Hepatocyte (in vitro differentiated cells): ENCODE measurements at regions not wholly inside any gene's neighbourhood (a gene's known extent, or its start where the extent isn't known, plus 50 kb on each side); places are given as distances from the start of the nearest gene placed in this dataset.

Experiments
- DNase-seq: peaks from one replicate; pipeline ENCODE4 v3.0.0-alpha.2; 2016; ENCODE audit warnings: low spot score
- H2AFZ ChIP-seq: fragments of 200-600 bp; sonication (generic); 2 replicates; pipeline ENCODE4 v1.6.0; 2016; ENCODE audit warnings: antibody characterized with exemption, mild to moderate bottlenecking
- H3K27ac ChIP-seq: fragments of 200-600 bp; sonication (generic); 2 replicates; pipeline ENCODE4 v1.5.1; 2016; ENCODE audit warnings: mild to moderate bottlenecking
- H3K27me3 ChIP-seq: fragments of 200-600 bp; sonication (generic); 2 replicates; pipeline ENCODE4 v1.6.1; 2016
- H3K36me3 ChIP-seq: fragments of 200-600 bp; sonication (generic); replicated peaks from 2 replicates; pipeline ENCODE4 v1.5.1; 2016; ENCODE audit warnings: low read depth; ENCODE audit not compliant: insufficient read depth
- H3K4me1 ChIP-seq: fragments of 200-600 bp; sonication (generic); 2 replicates; pipeline ENCODE4 v1.5.1; 2016; ENCODE audit warnings: mild to moderate bottlenecking, moderate library complexity; ENCODE audit not compliant: insufficient read depth
- H3K4me2 ChIP-seq: fragments of 200-600 bp; sonication (generic); 2 replicates; pipeline ENCODE4 v1.6.0; 2016
- H3K4me3 ChIP-seq: fragments of 200-600 bp; sonication (generic); 2 replicates; pipeline ENCODE4 v1.5.1; 2016; ENCODE audit warnings: mild to moderate bottlenecking
- H3K79me2 ChIP-seq: fragments of 200-600 bp; sonication (generic); 2 replicates; pipeline ENCODE4 v1.6.0; 2017; ENCODE audit warnings: mild to moderate bottlenecking
- H3K9me2 ChIP-seq: fragments of 200-600 bp; sonication (generic); replicated peaks from 2 replicates; pipeline ENCODE4 v1.6.0; 2017; ENCODE audit warnings: mild to moderate bottlenecking; ENCODE audit not compliant: insufficient read depth
- H3K9me3 ChIP-seq: fragments of 200-600 bp; sonication (generic); 2 replicates; pipeline ENCODE4 v1.5.1; 2016; ENCODE audit warnings: low read depth, mild to moderate bottlenecking
- H4K20me1 ChIP-seq: fragments of 200-600 bp; sonication (generic); 2 replicates; pipeline ENCODE4 v1.6.0; 2016; ENCODE audit warnings: mild to moderate bottlenecking; ENCODE audit not compliant: insufficient read depth, poor library complexity, severe bottlenecking
- EZH2 ChIP-seq: fragments of 200-600 bp; sonication (generic); IDR thresholded peaks from 2 replicates; pipeline ENCODE4 v1.6.1; 2016; ENCODE audit warnings: antibody characterized with exemption, mild to moderate bottlenecking, borderline replicate concordance
- EZH2phosphoT487 ChIP-seq: fragments of 200-600 bp; sonication (generic); IDR thresholded peaks from one replicate; pipeline ENCODE4 v1.6.1; 2018; ENCODE audit warnings: antibody characterized with exemption, mild to moderate bottlenecking, low read depth, moderate library complexity; ENCODE audit not compliant: unreplicated experiment, severe bottlenecking
- WGBS: methylation state at CpG from one replicate; pipeline ENCODE4 v1.1.6; 2016; ENCODE audit warnings: low lambda C conversion rate; ENCODE audit errors: missing lambda C conversion rate; 5-methylcytosine and 5-hydroxymethylcytosine counted together
- TF ChIP-seq, protein P1 (sequence below): fragments of 200-600 bp; sonication (generic); IDR thresholded peaks from 2 replicates; pipeline ENCODE4 v1.5.1; 2016; ENCODE audit warnings: antibody characterized with exemption, mild to moderate bottlenecking; ENCODE audit not compliant: poor library complexity

DNA sequence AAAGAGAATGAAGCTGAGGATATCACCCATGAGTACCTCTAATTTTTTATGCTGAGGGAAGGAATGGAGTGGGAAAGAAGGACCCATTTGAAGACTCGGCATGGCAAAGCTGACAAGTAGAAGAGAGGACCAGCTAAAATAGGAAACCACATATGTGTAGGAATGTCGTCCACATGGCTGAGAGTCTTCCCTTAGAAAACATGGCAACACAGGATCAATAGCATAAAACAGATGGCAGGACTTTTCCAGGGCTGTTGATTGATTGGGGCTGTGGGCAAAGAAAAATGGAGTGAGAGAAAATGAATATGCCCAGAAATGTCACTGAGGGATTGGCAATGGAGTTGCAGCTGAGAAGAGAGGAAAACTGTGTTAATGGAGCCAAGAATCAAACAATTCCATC is 76.2 kb upstream of the PRICKLE2 start:
- Histone ChIP-seq H3K4me3 (no peak overlapping the region), H3K27ac (no peak overlapping the region), H3K4me1 (no peaks in the 10 kb centered on the region), H4K20me1 (no peaks in the 10 kb centered on the region), H3K27me3 (no peaks in the 10 kb centered on the region), H2AFZ (no peak overlapping the region), H3K36me3 (no peaks in the 10 kb centered on the region), H3K9me3 (peaks cover 3% of the 10 kb centered on the region), H3K4me2 (no peak overlapping the region), H3K79me2 (no peaks in the 10 kb centered on the region), H3K9me2 (no peaks in the 10 kb centered on the region)
- WGBS: 90% methylated on average over 2 of the region's 2 CpGs
- TF ChIP-seq EZH2 (no peak), EZH2phosphoT487 (no peak)
- TF ChIP-seq, protein P1, sequence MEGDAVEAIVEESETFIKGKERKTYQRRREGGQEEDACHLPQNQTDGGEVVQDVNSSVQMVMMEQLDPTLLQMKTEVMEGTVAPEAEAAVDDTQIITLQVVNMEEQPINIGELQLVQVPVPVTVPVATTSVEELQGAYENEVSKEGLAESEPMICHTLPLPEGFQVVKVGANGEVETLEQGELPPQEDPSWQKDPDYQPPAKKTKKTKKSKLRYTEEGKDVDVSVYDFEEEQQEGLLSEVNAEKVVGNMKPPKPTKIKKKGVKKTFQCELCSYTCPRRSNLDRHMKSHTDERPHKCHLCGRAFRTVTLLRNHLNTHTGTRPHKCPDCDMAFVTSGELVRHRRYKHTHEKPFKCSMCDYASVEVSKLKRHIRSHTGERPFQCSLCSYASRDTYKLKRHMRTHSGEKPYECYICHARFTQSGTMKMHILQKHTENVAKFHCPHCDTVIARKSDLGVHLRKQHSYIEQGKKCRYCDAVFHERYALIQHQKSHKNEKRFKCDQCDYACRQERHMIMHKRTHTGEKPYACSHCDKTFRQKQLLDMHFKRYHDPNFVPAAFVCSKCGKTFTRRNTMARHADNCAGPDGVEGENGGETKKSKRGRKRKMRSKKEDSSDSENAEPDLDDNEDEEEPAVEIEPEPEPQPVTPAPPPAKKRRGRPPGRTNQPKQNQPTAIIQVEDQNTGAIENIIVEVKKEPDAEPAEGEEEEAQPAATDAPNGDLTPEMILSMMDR: no peak
- no peak for DNase-seq

DNA sequence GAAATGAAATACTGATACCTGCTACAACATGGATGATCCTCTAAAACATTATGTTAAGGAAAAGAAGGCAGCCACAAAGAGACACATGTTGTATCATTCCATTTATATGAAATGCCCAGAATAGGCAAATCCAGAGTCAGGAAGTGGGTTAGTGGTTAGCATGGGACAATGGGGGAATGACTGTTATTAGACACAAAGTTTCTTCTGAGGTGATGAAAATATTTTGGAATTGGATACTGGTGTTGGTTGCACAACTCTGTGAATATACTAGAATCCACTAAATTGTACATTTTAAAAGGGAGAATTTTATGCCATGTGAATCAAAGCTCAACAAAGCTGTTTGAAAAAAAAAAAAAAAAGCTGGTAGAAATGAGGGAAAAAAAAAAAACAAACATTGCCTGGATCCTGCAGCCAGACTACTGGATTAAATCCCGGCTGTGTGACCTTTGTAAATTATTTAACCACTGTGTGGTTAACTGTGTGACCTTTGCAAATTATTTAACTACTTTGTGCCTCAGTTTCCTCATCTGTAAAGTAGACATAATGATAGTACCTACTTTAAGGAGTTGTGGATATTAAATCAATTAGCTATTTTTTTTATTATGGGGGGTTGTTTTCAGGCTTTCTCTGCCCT is 75.6 kb upstream of the PRICKLE2 start:
- no peaks in the 10 kb centered on the region for H3K9me2 ChIP-seq
- no peak overlapping the region for H2AFZ ChIP-seq
- no peaks in the 10 kb centered on the region for H3K79me2 ChIP-seq
- no peaks in the 10 kb centered on the region for H3K4me1 ChIP-seq
- TF ChIP-seq EZH2phosphoT487 (no peak), EZH2 (no peak)
- TF ChIP-seq, protein P1: no peak
- no peaks in the 10 kb centered on the region for H3K36me3 ChIP-seq
- H4K20me1 ChIP-seq: no peaks in the 10 kb centered on the region
- peaks cover 3% of the 10 kb centered on the region for H3K9me3 ChIP-seq
- no peak overlapping the region for H3K4me2 ChIP-seq
- H3K27me3 ChIP-seq: no peaks in the 10 kb centered on the region
- DNase-seq: no peak
- WGBS: 38% methylated on average over 1 of the region's 1 CpG
- no peak overlapping the region for H3K4me3 ChIP-seq
- H3K27ac ChIP-seq: no peak overlapping the region

DNA sequence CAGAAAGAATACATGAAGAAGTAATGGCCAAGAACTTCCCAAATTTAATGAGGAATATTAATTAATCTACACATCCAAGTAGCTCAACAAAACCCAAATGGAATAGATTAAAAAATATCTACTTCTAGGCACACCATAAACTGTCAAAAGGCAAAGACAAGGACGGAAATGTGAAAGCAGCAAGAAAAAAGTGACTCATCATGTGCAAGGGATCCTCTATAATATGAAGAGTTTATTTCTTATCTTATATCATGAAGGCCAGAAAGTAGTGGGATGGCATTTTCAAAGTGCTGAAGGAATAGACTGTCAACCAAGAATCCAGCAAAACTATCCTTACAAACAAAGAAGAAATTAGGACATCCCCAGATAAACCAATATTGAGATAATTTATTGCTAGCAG is 73.9 kb upstream of the PRICKLE2 start:
- Histone ChIP-seq H3K4me3 (no peak overlapping the region), H3K79me2 (no peaks in the 10 kb centered on the region), H2AFZ (no peak overlapping the region), H3K9me2 (no peaks in the 10 kb centered on the region), H3K36me3 (no peaks in the 10 kb centered on the region), H3K9me3 (peaks cover 3% of the 10 kb centered on the region), H3K4me2 (no peak overlapping the region), H3K27ac (no peak overlapping the region), H3K4me1 (no peaks in the 10 kb centered on the region), H4K20me1 (no peaks in the 10 kb centered on the region), H3K27me3 (no peaks in the 10 kb centered on the region)
- no peak for DNase-seq
- 68% methylated on average over 1 of the region's 1 CpG for WGBS
- TF ChIP-seq EZH2phosphoT487: no peak
- no peak for TF ChIP-seq EZH2
- TF ChIP-seq, protein P1: no peak
